WTC11 (cell line): ENCODE measurements at regions not wholly inside any gene's neighbourhood (a gene's known extent, or its start where the extent isn't known, plus 50 kb on each side); places are given as distances from the start of the nearest gene placed in this dataset.

Experiments
- ATAC-seq: fragments of 200-7000 bp; cut with Tn5 transposase; 2 replicates; pipeline ENCODE4 v1.10.0; 2021; ENCODE audit warnings: mild to moderate bottlenecking, moderate library complexity
- CTCF ChIA-PET: fragments of 300-600 bp; sonication (Branson Sonifier 250); formaldehyde crosslinking; loops from one replicate; lab custom pipeline; 2021; ENCODE audit warnings: antibody characterized with exemption; lab: Charles Lee
- POLR2A ChIA-PET: fragments of 350-600 bp; sonication (Branson Sonifier 250); formaldehyde crosslinking; loops from one replicate; lab custom pipeline; 2021; ENCODE audit warnings: antibody characterized with exemption; lab: Charles Lee
- DNase-seq: peaks from one replicate; pipeline ENCODE4 v3.0.0; 2021; ENCODE audit warnings: low spot score
- H3K27ac Mint-ChIP-seq: 2 replicates; pipeline ENCODE4 v1.8.0; 2021; ENCODE audit warnings: mixed read lengths
- H3K27me3 Mint-ChIP-seq: 2 replicates; pipeline ENCODE4 v1.8.0; 2021; ENCODE audit warnings: low read depth, mild to moderate bottlenecking, moderate library complexity, mixed read lengths
- H3K36me3 Mint-ChIP-seq: 2 replicates; pipeline ENCODE4 v1.8.0; 2021; ENCODE audit warnings: mixed read lengths
- H3K4me1 Mint-ChIP-seq: 2 replicates; pipeline ENCODE4 v1.8.0; 2022; ENCODE audit warnings: mixed read lengths
- H3K4me3 Mint-ChIP-seq: 2 replicates; pipeline ENCODE4 v1.8.0; 2021; ENCODE audit warnings: mild to moderate bottlenecking, moderate library complexity, mixed read lengths
- H3K9me3 Mint-ChIP-seq: 2 replicates; pipeline ENCODE4 v1.8.0; 2021; ENCODE audit warnings: mixed read lengths
- ATF1 ChIP-seq: sonication (generic); formaldehyde crosslinking; IDR thresholded peaks from 2 replicates; pipeline ENCODE4 v1.8.1; 2023; ENCODE audit warnings: mild to moderate bottlenecking, moderate library complexity, missing genetic modification reagents
- GABPB1 ChIP-seq: sonication (generic); formaldehyde crosslinking; IDR thresholded peaks from 2 replicates; pipeline ENCODE4 v1.8.1; 2023; ENCODE audit warnings: mild to moderate bottlenecking, missing genetic modification reagents
- GTF2I ChIP-seq: fragments of 250-450 bp; sonication (Bioruptor Pico); conservative IDR thresholded peaks from 2 replicates; pipeline ENCODE4 v1.4.0; 2021; ENCODE audit warnings: mild to moderate bottlenecking
- NFYB ChIP-seq: sonication (generic); formaldehyde crosslinking; conservative IDR thresholded peaks from 2 replicates; pipeline ENCODE4 v1.8.0; 2022; ENCODE audit warnings: low read depth, missing genetic modification reagents
- OVOL2 ChIP-seq: fragments of 250-450 bp; sonication (Bioruptor Pico); IDR thresholded peaks from 2 replicates; pipeline ENCODE4 v1.9.0; 2021; ENCODE audit warnings: mild to moderate bottlenecking, borderline replicate concordance
- TF ChIP-seq, protein P1 (sequence below): sonication (generic); formaldehyde crosslinking; IDR thresholded peaks from 2 replicates; pipeline ENCODE4 v1.8.0; 2023; ENCODE audit warnings: mild to moderate bottlenecking, missing genetic modification reagents
- TF ChIP-seq, protein P2 (sequence below): fragments of 250-450 bp; sonication (Bioruptor Pico); IDR thresholded peaks from 2 replicates; pipeline ENCODE4 v1.9.0; 2021; ENCODE audit warnings: moderate library complexity, mild to moderate bottlenecking, inconsistent platforms, borderline replicate concordance
- TF ChIP-seq, protein P3 (sequence below): sonication (generic); formaldehyde crosslinking; IDR thresholded peaks from 2 replicates; pipeline ENCODE4 v1.8.1; 2023; ENCODE audit warnings: mild to moderate bottlenecking, missing genetic modification reagents, moderate library complexity
- TF ChIP-seq, protein P4 (sequence below): fragments of 250-450 bp; sonication (Bioruptor Pico); IDR thresholded peaks from 2 replicates; pipeline ENCODE4 v1.8.0; 2021; ENCODE audit warnings: mild to moderate bottlenecking
- TF ChIP-seq, protein P5 (sequence below): sonication (generic); formaldehyde crosslinking; IDR thresholded peaks from 2 replicates; pipeline ENCODE4 v1.8.1; 2022; ENCODE audit warnings: low read depth, missing genetic modification reagents, borderline replicate concordance
- TF ChIP-seq, protein P6 (sequence below): sonication (generic); formaldehyde crosslinking; IDR thresholded peaks from 2 replicates; pipeline ENCODE4 v1.8.0; 2023; ENCODE audit warnings: missing genetic modification reagents

DNA sequence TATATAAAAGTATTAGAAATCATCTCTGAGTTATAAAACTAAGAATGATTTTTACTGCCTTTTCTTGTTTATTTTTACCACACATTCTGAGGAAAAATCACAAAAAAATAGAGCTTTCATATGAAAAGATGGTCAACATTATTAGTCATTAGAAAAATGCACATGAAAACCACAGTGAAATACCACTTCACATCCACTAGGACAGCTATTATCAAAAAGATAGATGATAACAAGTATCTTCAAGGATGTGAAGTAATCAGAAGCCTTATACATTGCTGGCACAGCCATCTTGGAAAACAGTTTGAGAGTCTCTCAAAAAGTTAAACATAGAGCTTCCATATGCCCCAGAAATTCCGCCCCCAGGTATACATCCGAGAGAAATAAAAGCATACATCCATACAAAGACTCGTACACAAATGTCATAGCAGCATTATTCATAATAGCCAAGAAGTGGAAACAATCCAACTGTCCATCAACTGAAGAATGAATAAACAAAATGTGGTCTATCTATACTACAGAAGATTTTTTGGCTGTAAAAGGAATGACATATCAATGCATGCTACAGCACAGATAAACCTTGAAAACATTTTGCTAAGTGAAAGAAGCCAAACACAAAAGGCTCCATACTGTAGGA is 523.9 kb downstream of the FUT8 start (continued):
- TF ChIP-seq, protein P1, sequence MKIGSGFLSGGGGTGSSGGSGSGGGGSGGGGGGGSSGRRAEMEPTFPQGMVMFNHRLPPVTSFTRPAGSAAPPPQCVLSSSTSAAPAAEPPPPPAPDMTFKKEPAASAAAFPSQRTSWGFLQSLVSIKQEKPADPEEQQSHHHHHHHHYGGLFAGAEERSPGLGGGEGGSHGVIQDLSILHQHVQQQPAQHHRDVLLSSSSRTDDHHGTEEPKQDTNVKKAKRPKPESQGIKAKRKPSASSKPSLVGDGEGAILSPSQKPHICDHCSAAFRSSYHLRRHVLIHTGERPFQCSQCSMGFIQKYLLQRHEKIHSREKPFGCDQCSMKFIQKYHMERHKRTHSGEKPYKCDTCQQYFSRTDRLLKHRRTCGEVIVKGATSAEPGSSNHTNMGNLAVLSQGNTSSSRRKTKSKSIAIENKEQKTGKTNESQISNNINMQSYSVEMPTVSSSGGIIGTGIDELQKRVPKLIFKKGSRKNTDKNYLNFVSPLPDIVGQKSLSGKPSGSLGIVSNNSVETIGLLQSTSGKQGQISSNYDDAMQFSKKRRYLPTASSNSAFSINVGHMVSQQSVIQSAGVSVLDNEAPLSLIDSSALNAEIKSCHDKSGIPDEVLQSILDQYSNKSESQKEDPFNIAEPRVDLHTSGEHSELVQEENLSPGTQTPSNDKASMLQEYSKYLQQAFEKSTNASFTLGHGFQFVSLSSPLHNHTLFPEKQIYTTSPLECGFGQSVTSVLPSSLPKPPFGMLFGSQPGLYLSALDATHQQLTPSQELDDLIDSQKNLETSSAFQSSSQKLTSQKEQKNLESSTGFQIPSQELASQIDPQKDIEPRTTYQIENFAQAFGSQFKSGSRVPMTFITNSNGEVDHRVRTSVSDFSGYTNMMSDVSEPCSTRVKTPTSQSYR (CRISPR knock-in tag) = no peak
- no peak for TF ChIP-seq GABPB1 (CRISPR knock-in tag)
- TF ChIP-seq, protein P2, sequence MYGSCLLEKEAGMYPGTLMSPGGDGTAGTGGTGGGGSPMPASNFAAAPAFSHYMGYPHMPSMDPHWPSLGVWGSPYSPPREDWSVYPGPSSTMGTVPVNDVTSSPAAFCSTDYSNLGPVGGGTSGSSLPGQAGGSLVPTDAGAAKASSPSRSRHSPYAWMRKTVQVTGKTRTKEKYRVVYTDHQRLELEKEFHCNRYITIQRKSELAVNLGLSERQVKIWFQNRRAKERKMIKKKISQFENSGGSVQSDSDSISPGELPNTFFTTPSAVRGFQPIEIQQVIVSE = no peak
- TF ChIP-seq ATF1 (CRISPR knock-in tag) = no peak

DNA sequence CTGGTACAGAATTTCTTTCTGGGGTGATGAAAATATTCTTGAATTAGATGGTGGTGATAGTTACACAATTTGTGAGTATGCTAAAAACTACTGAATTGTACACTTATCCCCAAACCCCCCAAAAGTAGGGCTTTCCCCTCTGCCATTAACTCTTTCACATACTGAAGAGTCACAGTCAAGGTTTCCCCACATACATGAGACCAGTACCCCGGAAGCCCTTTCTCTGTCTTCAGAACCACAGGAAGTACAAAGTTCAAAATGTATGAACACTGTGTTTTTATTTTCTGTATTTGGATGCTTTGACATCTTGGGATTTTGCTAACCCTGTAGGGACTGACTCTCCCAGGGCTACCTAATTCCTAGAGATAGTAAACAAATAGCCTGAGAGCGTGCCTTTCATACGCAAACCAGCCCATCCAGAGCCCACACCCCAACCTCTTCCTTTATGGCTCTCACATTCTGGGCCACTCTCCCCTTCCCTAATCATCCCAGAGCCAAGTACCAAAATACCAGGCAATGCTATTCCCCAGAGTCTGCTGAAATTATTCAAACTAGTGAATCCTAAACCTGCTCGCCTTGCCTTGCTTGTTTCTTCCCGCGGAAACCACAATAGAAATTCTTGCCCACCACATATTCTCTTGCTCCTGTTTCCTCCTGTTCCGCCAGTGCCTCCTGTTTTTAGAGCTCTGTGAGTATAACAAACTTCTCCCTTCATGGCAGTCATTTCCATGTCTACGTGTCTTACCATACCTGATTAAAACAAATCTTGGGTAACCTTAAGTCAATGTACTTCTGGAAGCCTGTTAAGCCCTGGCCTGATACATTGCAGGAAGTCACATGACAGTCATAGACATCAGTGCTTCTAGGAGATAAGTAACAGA is 524.8 kb downstream of the FUT8 start:
- H3K9me3 Mint-ChIP-seq = peaks cover 19% of the 10 kb centered on the region
- no peak overlapping the region for H3K4me3 Mint-ChIP-seq
- no peaks in the 10 kb centered on the region; the same call in 1 of the 2 replicates for H3K27me3 Mint-ChIP-seq
- DNase-seq (no peak), ATAC-seq (peak; percentile 81)
- H3K4me1 Mint-ChIP-seq = peaks cover 38% of the 10 kb centered on the region
- ChIA-PET CTCF (no interaction called here), POLR2A (no interaction called here)
- peak overlapping the region; percentile 58 for H3K27ac Mint-ChIP-seq
- H3K36me3 Mint-ChIP-seq = no peaks in the 10 kb centered on the region
- TF ChIP-seq, protein P3, sequence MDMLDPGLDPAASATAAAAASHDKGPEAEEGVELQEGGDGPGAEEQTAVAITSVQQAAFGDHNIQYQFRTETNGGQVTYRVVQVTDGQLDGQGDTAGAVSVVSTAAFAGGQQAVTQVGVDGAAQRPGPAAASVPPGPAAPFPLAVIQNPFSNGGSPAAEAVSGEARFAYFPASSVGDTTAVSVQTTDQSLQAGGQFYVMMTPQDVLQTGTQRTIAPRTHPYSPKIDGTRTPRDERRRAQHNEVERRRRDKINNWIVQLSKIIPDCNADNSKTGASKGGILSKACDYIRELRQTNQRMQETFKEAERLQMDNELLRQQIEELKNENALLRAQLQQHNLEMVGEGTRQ (CRISPR knock-in tag) = 0 out of 2 replicates have a peak, but pooled peaks have one; percentile 12
- no peak for TF ChIP-seq GTF2I
- TF ChIP-seq, all 79 proteins: peak for 1

DNA sequence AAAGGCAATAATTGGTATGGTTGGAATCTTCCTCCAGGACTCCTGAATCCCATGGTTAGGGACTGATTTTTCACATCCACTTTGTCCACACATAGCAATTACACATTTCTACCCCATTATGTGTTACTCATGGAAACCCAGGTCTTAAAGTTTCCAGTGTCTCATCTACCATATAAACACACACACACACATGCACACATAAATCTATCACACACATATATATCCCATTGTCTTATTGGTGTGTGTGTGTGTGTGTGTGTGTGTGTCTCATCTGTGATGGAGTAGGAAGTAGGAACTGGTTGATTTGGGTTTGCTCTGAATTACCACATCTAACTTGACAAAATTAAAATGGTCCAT is 525.4 kb downstream of the FUT8 start:
- no peak for DNase-seq
- no peak overlapping the region for H3K4me3 Mint-ChIP-seq
- TF ChIP-seq OVOL2 (CRISPR knock-in tag) (no peak), NFYB (CRISPR knock-in tag) (no peak)
- TF ChIP-seq, protein P4, sequence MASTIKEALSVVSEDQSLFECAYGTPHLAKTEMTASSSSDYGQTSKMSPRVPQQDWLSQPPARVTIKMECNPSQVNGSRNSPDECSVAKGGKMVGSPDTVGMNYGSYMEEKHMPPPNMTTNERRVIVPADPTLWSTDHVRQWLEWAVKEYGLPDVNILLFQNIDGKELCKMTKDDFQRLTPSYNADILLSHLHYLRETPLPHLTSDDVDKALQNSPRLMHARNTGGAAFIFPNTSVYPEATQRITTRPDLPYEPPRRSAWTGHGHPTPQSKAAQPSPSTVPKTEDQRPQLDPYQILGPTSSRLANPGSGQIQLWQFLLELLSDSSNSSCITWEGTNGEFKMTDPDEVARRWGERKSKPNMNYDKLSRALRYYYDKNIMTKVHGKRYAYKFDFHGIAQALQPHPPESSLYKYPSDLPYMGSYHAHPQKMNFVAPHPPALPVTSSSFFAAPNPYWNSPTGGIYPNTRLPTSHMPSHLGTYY = no peak
- TF ChIP-seq, protein P5, sequence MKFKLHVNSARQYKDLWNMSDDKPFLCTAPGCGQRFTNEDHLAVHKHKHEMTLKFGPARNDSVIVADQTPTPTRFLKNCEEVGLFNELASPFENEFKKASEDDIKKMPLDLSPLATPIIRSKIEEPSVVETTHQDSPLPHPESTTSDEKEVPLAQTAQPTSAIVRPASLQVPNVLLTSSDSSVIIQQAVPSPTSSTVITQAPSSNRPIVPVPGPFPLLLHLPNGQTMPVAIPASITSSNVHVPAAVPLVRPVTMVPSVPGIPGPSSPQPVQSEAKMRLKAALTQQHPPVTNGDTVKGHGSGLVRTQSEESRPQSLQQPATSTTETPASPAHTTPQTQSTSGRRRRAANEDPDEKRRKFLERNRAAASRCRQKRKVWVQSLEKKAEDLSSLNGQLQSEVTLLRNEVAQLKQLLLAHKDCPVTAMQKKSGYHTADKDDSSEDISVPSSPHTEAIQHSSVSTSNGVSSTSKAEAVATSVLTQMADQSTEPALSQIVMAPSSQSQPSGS (CRISPR knock-in tag) = no peak
- TF ChIP-seq, protein P6, sequence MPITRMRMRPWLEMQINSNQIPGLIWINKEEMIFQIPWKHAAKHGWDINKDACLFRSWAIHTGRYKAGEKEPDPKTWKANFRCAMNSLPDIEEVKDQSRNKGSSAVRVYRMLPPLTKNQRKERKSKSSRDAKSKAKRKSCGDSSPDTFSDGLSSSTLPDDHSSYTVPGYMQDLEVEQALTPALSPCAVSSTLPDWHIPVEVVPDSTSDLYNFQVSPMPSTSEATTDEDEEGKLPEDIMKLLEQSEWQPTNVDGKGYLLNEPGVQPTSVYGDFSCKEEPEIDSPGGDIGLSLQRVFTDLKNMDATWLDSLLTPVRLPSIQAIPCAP (CRISPR knock-in tag) = no peak
- TF ChIP-seq, all 79 proteins: peak for 0
- Mint-ChIP-seq H3K27me3 (no peaks in the 10 kb centered on the region; the same call in 1 of the 2 replicates), H3K36me3 (no peaks in the 10 kb centered on the region), H3K9me3 (peaks cover 15% of the 10 kb centered on the region), H3K4me1 (peaks cover 38% of the 10 kb centered on the region), H3K27ac (no peak overlapping the region)
- ATAC-seq = no peak
- CTCF ChIA-PET = no interaction called here
- POLR2A ChIA-PET = no interaction called here
